Frontal cortex (tissue), 3 donors: ENCODE measurements at regions not wholly inside any gene's neighbourhood (a gene's known extent, or its start where the extent isn't known, plus 50 kb on each side); places are given as distances from the start of the nearest gene placed in this dataset.

Source experiments
- DNase-seq, 2 donors: peaks; one replicate each; pipeline ENCODE4 v3.0.0; 2012; ENCODE audit warnings: low spot score in 2 of 2
- FAIRE-seq: peaks from 2 replicates; lab custom pipeline; 2012; peaks lifted over from hg19 to GRCh38; lab: Jason Lieb, UNC
- donor health status: control.
- donor health status: control.
- donor health status: control.

DNA sequence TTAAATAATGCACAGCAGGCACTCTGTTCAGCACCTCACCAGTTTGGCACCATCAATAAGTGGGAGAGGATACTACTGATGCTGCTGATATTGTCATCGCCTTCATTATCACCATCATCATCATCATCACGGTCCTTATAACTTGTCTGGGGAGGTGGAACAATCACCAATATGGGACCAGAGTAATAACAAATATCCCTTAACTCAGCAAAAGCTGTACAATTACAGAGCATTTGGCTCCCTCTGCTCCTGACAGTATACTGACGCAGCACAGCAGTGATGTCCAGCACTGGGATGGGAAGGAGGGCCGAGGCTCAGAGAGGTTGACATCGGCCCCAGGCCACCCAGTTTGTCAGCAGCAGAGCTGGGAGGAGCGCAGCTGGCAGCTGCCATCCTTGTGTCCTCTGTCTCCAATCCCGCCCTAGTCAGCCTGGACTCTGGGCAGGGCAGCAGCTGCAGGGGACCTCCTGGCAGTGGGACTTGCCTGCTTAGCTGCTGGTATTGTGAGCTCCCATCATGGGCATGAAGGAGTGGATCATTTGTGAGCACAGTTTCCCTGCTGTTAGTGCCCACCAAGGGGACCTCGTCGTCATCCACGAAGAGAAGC, 90.0 kb downstream of the DHCR7 start:
- FAIRE-seq, result no peak
- no peak for DNase-seq

DNA sequence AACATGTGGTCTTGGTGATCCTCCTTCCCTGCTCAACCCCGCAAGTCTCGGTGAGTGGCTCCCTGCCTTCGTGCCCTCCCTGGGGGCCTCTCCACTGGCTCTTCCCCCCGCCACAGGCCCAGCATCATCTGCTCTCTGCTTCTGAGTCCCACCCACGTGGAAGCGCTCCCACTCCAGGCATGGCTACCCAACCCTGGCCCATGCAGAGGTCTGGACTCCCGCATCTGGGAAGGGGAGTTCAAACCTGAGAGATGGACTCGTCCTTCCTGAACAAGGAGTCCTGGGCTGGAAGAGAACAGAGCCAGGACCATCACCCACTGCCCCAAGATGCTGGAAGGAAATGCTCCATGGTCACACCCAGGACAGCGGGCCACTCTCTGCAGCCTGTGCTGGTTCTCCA, 90.8 kb downstream of the DHCR7 start:
- no peak for DNase-seq
- no peak for FAIRE-seq

DNA sequence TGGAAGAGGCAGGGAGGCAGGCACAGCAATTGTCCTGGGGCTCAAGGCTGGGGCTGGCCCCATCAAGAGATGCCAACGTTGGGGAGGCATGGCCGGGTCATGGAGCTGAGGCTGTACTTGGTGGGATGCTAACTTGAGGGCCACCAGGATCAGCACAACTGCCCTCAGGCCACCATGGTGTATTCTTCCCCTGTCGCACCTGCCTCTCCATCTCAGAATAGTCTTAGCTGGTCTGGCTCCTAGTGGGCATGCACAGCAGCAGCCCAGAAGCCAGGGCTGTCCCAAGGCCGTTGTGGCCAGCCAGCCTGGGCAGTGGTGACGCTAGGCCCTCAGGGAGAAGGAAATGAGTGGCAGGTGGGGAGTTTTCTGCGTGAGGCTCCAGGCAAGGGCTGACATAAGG, 91.3 kb downstream of the DHCR7 start:
- no peak for FAIRE-seq
- no peak for DNase-seq

DNA sequence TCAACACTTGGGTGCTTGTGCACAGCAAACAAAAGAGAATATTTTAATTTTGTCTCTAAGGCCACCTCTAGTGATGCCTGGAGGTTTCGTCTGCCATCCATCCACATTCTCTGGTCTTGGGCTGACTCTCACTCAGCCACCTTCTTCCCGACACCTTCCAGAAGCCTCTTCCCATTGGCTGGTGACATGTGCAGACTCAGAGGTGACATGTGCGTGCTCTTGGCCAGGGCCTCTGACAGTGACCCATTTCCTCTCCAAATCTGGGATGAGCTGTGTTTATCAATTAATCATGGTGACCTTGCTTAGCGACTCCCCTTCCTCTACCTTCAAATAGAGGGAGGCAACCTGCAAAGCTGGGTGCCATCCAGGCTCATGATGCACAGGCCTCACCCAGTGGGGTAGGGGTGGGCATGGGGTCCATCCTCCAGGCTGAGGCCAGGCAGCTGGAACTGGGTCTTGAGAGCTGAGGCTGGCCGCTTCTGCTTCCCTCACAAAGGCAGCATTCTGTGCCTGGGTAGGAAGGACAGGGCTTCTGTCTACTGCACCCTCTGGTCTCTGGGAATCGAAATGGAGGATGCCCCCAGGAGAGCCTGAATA, 91.8 kb downstream of the DHCR7 start:
- DNase-seq (no peak), FAIRE-seq (no peak)

DNA sequence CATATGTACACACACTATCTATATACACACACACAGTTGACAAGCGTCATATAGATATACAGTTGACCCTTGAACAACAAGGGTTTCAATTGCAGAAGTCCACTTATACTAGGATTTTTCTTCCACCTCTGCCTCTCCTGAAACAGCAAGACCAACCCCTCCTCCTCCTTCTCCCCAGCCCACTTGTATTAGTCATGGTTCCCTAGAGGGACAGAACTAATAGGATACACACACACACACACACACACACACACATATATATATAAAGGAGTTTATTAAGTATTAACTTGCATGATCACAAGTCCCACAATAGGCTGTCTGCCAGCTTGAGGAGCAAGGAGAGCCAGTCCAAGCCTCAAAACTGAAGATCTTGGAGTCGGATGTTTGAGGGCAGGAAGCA, 92.9 kb downstream of the DHCR7 start:
- FAIRE-seq, result no peak
- DNase-seq, result no peak

DNA sequence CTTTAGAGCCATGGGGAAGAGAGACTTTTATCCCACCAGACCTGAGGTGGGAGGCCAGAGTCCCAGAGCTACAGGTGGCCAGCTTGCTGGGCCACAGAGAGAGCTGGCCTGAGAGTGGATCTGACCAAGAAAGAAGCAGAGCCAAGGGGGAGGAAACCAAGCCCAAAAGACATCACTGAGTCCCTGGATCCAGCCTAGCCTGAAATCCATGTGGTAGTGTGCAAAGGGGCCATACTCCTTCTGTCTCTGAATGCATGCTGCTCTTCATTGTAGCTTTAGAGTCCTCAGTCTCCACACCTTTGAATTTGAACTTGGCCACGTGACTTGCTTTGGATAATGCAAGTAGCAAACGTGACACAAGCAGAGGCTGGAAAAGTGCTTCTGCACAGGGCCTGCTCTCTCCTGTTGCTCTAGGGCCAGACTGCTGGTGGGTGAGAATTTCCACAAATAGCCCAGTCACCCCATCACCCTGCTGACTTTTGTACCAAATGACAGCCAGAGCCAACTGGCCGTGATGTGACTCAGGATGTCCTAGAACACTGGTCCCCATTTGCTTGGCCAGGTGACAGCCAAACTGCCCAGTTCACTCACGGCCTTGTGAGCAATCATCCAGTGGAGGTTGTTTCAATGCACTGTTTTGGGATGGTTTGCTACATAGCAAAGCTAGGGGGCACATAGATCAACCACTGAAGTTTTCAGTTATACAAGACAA, 93.6 kb downstream of the DHCR7 start:
- no peak for DNase-seq
- no peak for FAIRE-seq

DNA sequence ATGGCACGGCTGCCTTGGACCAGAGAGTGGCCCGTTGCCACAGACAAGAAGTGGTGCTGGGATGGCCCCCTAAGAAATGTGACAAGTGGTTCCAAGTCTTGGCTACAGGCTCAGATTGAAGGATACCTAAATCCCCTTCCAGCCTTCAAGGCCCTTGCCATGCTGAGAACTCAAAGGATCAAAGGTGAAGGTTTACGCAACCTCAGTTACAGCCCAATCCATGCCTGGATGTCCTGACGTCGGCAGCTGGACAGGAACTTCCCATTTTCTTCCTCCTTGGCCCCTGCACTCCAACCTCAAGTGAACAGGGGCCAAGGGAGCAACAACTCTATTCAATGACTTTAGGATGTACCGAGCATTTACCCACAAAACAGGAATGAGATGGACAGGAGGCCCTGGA, 95.4 kb downstream of the DHCR7 start:
- DNase-seq (no peak), FAIRE-seq (no peak)

DNA sequence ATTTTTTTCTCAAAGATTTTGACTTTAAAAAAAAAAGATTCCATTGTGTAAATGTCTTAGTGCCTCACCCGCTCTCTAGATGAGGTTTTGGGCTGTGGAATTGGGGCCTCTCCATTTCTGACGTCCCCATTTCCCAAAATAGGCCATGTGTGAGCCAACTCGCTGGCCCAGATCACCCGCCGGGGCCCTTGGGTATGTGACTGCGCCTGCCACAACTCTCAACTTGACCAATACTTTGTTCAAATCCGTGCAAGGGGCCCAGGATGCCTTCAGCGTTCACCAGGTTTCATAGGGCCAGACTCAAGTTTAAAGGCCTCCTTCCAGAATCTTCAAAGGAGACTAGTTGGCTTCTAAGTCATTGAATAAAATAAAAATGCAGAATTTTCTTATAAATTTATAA, 96.0 kb downstream of the DHCR7 start:
- DNase-seq (no peak), FAIRE-seq (no peak)

DNA sequence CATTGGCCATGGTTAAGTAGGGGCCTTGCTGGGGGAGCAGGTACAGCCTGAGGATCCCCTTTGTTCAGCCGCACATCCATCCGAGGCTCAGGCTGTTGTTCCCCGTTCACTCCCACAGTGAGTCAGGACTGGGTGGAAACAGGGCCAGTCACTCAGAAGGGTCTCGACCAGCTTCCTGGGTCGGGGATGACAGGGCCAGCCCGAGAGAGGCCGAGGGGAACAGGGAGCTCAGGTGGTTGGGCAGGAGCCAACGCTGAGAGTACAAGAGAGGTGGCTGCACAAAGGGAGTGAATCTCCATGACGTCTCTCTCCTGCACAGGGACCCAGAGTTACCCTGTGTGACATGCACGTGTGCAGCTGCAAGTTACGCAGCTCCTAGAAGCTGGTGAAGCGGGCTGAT, 97.2 kb upstream of the SHANK2 start:
- no peak for DNase-seq
- FAIRE-seq, result no peak

DNA sequence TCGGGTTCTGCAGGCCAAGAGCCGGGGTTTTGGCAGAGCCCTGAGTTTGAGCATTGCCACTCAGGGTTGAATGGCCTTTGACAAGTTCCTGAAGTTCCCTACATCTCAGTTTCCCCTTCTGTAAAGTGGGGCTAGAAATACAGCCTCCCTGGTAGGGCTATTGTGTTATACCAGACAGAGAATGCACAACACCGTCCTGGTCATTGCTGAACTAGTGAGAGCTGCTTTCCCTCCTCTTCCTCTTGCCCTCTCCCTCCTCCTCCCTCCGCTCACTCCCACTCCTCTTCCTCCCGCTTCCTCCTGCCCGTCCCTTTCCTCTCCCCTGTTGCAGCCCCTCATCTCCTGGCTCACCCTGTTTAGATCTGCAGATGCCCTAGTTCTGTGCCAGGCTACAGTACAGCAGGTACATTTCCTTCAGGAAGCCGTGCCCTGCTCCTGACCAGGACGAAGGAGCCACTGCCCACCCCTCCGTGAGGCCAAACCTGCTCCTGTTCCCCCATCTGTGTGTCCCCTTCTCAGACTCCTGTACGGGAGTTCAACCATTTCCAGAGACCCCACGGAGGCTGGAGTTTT, 91.5 kb upstream of the SHANK2 start:
- DNase-seq (no peak), FAIRE-seq (no peak)

DNA sequence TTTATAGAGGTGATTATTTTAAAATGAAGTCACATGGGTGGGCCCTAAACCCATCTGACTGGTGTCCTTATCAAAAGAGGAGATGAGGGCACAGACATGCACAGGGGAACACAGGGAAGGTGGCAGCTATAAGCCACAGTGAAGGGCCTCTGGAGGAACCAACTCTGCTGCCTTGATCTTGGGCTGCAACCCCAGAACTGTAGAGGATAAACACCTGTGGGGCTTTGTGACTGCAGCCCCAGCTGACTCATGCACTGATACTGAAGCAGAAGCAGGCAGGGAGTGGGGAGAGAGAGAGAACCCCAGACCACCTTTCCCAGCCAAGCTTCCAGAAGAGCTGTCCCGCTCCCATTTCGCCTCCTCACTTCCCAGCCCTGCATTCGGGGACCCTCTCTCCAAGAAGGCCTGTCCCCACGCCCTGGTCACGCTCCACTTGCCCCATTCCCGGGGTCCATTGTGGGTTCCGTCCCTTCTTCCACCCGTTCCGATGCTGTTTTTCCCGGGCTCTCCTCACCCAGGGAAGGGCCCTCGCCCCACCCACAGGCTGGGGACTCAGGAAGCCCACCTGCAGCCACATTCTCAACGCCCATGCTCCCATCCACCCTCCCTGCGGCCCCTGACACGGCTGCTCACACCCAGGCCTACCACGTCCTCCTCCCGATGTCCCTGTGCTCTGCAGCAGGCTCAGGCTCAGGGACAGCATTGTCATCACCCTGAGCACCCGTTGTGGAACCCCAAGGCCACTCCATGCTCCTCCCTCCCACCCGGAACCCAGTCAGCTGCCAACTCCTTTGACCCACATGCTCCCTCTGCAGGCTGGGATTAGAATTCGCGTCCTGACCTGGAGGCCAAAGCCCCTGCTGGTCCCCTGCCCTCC, 90.8 kb upstream of the SHANK2 start:
- DNase-seq, result no peak
- no peak for FAIRE-seq

DNA sequence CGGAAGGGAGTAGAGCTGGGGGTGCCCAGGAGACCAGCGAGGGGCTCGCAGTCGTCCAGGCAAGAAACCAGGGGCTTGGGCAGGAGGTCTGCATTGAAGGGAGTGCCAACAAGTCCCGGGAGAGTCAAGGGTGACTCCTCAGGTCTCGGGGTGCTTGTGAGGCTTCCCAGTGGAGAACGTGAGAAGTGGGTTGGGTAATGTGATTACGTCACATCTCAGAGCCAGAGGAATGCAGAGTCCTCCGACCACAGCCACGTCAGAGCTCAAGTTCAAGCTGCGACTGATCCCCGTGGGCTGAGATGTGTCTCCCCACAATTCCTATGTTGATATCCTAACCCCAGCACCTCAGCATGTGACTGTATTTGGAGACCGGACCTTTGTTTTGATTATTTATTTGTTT, 89.7 kb upstream of the SHANK2 start:
- FAIRE-seq, result no peak
- DNase-seq, result no peak

DNA sequence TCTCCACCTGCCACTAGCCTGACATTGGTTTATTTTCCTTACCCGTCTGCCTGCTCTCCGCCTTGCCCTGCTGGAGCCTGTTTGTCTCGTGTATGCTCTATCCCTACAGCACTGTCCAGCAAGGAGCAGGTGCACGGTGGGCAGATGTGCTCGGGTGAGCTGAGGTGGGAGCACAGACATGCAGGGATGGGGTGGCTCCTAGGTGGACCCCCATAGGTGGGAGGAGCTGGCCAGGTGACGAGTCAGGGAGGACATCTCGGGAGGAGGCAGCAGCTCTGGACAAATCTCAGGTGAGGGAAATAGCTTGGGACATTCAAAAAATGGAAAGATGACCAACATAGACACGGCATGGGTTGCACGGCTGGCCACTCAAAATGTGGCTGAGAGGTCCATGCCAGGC, 89.2 kb upstream of the SHANK2 start:
- DNase-seq (no peak), FAIRE-seq (no peak)

DNA sequence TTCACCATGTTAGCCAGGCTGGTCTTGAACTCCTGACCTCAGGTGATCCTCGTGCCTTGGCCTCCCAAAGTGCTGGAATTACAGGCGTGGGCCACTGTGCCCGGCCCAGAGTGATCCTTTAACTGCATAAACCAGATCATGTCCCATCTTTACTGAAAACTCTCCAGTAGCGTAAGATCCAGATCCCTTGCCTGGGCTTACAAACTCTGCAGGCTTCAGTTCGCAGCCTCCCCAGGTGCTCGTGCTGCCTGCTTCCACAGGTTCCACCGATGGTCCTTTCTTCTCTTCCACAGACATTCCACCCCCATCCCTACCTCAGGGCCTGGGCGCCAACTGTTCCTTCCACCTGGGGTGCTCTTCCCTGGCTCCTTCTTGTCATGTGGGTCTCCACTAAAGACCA, 88.8 kb upstream of the SHANK2 start:
- FAIRE-seq (no peak), DNase-seq (no peak)

DNA sequence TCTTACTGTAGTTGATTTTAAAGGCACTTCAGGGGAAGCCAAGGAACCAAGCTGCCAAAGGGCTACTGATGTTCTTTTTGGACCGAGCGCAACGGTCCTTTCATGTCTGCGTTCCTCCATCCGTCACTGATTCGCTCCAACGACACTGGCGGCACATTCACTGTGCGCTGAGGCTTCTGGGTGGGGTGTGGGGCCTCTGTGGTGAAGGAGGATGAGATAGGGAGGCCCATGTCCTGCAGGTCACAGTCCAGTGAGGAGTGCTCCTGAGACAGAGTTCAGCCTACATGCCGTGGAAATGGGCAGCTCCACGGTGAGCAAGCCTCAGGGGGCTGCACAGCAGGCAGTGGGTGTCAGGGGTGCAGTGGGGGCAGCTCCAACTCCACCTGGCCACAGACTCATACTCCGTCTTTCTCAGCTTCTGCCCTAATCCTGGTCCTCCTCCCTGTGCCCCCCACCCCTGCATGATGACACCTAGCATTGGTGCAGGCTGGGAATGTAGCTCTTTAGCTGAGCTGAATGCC, 87.8 kb upstream of the SHANK2 start:
- FAIRE-seq, result no peak
- no peak for DNase-seq

DNA sequence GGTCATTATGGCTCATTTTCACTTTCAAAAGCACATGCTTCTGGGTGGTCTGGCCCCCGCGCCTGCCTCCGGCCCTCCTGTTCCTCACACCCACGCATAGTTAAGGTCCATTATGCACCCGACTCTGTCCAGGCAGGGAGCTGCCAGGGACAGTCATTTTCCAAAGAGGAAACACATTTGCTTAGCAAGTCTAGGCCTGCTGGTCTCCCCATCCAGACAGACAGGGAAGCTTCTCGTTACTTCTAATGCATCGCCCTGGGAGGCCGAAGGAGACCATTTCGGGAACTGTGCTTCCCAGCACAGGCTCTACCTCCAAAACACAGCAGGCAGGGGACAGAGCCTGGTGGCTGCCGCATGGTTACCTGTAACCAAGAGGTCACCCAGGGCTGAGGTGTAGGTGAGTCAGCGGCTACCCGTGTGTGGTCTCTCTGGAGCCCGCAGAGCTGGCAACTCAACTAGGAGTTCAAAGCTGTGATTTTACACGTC, 87.1 kb upstream of the SHANK2 start:
- DNase-seq (no peak), FAIRE-seq (no peak)

DNA sequence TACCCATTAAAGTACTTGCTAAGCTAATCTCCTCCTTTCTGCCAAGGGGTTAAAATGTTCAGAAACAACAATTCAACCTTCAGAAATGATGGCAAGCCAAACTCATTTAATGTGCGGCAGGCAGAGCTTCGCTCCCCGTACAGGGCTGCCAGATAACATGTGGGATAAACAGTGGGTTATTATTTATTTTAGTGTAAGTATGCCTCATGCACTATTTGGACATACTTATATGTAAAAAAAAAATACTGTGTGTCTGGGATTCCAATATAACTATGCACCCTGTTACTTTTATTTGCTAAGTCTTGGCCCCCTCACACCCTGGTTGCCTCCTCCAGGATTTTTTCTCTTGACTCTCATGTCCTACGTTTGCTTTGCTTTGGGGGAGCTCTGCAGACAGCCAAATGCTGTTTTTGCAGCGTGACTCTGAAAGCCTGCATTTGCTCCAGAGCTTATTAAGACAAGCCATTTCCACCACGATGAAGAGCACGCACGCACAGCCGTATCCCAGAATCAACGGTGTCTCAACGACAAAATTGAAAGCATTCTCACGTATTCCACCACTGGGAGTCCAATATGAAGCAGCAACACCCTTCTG, 86.5 kb upstream of the SHANK2 start:
- FAIRE-seq (no peak), DNase-seq (no peak)

DNA sequence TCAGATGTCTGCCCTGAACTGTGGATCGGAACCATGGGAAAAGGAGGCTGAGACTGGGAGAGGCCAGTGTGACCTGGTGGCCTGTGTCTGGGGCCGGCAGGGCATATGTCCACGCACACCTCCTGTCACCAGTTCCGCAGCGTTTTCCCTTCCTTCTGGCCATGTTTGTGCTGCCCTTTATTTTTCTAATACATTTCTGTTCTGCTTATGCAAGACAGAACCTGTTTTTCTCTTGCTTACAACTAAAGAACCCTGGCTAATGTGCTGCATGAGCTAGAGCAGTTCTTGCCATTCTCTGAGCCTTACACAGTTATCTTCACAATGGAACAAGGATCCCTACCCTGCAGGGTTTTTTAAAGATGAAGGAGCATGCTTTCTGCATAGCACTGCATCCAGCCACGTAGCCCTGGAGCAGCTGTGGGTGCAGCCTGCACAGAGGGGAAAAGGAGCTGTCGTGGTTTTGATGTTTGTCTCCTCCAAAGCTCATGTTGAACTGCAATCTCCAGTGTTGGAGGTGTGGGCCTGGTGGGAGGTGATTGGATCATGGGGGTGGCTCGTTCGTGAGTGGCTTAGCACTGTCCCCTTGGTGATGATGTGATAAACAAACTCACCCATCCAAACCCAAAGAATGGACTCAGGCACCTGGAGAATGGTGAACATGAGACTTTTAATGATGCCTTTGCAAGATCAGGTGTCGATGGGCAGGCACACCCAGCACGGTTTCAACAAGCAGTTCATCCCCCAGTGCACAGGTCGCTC, 84.8 kb upstream of the SHANK2 start:
- DNase-seq (no peak), FAIRE-seq (no peak)
